Activated T-cell treated with anti-CD3 and anti-CD28 coated beads for 48 hours (primary cell): ENCODE measurements at regions not wholly inside any gene's neighbourhood (a gene's known extent, or its start where the extent isn't known, plus 50 kb on each side); places are given as distances from the start of the nearest gene placed in this dataset.
"Not testable (repeated sequence)": the region's sequence is repeated elsewhere in the genome, so short reads cannot be mapped to it uniquely, and the experiment has no call there.

Experiments used
- DNase-seq: peaks from one replicate; pipeline ENCODE4 v3.0.0-alpha.2; 2020; ENCODE audit warnings: low read depth

DNA sequence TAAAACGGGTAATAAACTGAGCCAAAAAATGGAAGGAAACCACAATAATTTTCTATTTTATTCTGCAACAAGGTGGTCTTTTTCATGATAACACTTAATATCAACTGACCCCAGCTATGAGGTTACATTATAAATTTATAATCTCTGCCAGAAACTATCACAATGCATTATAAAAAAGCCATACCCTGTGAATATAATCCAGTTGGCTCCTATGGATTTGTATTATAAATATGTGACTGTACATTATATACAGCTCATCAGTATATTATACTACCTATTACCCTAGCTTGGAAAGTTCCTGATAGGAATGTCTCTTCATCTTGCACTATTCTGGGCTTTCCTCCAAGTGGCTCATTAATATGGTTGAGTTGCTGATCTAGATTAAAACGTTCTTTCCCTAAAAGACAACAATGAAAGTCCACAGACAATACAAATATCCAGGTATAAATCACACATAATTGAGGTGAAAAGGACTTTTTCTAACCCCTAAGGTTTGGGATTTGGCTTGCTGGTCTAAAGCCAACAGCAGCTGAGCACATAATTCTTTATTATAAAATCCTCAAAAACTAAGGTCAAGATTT is 487.7 kb downstream of the TTLL7 start:
- no peak for DNase-seq

- DNase-seq: no peak
These were observed 489.6 kb downstream of the TTLL7 start for GRCh38 chr1:83509301-83509781.

DNA sequence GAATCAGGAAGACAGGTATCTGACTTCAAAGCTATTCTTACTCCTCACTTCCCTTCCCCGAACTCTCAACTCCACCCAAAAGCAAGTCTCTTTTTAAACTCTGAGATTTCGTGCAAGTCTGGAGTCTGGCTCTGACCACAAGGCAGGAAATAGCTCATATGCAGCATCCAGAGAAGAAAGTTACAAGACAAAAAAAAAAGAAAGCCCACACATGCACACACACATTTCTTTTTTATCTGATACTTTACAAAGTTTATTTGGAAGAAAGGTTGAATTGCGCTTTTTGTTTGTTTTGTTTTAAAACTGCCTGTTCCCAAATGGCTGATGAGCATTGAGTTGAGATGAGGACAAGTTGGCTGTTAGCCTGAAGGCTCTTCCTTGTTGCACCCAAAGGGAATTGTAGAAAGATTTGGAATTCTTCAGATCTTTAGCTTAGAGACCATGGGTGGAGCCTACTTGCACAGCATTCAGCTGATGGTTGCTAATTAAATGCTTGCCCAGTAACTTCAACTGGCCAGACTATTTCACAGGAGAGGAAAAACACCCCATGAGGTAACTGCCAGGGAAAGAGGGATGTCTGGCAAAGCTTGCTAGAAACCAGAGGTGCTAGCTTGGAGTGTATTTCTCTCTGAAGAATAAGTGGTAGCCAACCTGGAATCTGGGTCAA is 490.3 kb downstream of the TTLL7 start:
- peak; percentile 3 for DNase-seq

GRCh38 chr1:83505148-83505547 is 493.8 kb downstream of the TTLL7 start:
- no peak for DNase-seq

DNA sequence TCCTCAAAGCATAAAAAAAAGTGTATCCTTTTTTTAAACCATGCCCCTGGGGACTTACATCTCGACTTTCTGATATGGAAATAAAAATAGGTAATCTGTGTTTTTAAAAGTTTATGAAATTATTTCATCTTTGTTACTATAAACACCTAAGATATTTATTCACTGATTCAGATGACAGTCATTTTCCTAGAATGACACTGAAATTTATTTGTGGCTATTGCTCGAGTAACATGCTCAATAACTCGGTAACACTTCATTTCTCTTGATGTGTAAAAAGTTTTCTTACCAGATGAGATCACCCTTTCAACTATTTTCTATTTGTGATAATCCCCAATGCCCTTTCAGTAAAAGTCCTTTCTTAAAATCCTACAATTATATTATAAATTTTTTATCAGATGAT is 495.8 kb downstream of the TTLL7 start:
- DNase-seq: no peak

- DNase-seq: no peak
These were observed 497.8 kb downstream of the TTLL7 start for GRCh38 chr1:83500987-83501591.

- DNase-seq: no peak
These were observed 498.4 kb downstream of the TTLL7 start for GRCh38 chr1:83500531-83500930.

DNA sequence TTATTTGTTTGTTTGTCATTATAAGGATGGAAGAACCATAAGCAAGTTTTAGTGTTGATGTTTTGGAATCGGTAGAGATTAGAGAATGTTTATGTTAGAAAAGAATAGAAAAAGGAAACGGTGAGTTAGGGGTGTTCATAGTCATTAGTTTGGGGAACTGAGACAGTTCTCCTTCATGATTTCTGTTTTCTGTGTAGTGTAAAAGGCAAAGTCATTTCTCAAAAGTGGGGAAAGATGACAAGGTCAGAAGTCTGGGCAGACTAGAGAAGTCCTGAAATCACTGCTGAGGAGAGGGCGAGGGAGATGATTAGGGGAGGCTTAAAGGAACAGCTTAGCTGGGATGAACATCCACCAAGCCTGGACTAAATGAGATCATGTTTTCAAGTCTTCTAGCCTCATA is 498.9 kb downstream of the TTLL7 start:
- no peak for DNase-seq

DNA sequence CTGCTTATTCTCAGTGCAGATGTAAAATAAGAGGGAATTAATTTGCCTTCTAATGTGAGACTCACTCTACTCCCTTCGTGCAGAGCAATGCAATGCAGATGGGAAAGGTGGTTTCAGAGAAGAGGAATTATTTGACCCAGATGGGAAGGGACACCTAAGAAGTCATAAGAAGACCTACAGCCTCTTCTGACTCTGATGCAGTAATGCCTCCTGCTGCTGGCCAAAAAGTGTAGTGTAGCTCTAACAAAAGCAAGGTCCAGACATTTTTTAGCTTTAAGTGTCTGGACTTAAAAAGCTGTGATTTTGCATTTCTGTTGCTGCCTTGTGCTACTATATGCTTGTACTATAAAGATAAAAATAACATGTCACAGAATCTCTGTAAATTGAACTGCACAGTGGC is 501.4 kb downstream of the TTLL7 start:
- DNase-seq: no peak

DNA sequence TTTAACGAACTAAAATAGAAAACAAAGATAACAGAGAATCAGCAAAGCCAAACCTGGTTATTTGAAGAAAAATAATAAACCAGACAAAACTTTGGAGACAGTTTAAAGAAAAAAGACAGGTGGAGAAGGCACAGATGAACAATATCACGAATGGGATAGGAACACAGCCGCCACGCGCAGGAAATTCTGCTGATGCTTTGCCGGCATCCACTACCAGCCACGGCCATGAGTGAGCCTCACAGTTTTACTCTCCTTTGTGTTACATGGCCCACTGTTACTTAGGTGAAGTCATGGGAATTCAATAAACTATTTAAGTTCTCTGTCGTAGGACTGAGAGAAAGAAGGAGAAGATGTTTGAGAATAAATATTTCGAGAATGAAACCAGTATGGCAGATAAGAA is 503.4 kb downstream of the TTLL7 start:
- DNase-seq: no peak

GRCh38 chr1:83493633-83494032 is 505.3 kb downstream of the TTLL7 start:
- DNase-seq: no peak

GRCh38 chr1:83491930-83492329 is 507.0 kb downstream of the TTLL7 start:
- no peak for DNase-seq

- DNase-seq: no peak
These were observed 507.9 kb downstream of the TTLL7 start for GRCh38 chr1:83490988-83491387.

GRCh38 chr1:83488105-83488504 is 510.8 kb downstream of the TTLL7 start:
- DNase-seq: not testable (repeated sequence)

GRCh38 chr1:83487460-83487859 is 511.5 kb downstream of the TTLL7 start:
- DNase-seq: not testable (repeated sequence)

DNA sequence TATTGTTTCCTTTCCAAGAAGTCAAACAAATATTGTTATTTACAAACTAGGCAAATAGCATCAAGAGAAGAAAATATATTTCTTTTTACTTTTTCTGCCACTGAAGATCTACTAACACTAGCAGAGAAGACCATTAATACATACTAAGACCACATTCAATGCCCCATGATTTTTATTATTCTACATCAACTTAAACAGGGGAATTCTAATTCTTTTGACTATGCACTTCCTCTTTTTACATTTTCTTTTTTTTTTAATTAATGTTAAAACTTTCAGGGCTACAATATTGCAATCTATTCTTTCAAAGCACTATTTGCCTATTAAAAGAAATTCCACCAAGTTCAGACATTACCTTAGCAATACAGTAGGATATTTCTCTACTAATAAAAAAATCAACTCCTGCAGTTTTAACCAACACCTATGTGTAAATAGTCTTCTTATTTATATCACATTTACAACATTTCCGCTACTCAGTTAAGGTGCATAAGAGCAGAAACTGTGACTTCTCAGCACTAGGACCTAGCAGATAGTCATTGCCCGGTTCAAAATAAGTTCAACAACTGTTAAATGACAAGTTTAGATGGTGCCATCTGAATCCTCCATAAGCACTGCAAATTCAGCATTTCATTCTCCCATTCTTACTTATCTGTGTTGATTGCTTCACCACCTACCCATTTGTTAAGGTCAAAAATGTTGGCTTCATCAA is 513.5 kb downstream of the TTLL7 start:
- DNase-seq: not testable (repeated sequence)

GRCh38 chr1:83481284-83481683 is 517.6 kb downstream of the TTLL7 start:
- not testable (repeated sequence) for DNase-seq

DNA sequence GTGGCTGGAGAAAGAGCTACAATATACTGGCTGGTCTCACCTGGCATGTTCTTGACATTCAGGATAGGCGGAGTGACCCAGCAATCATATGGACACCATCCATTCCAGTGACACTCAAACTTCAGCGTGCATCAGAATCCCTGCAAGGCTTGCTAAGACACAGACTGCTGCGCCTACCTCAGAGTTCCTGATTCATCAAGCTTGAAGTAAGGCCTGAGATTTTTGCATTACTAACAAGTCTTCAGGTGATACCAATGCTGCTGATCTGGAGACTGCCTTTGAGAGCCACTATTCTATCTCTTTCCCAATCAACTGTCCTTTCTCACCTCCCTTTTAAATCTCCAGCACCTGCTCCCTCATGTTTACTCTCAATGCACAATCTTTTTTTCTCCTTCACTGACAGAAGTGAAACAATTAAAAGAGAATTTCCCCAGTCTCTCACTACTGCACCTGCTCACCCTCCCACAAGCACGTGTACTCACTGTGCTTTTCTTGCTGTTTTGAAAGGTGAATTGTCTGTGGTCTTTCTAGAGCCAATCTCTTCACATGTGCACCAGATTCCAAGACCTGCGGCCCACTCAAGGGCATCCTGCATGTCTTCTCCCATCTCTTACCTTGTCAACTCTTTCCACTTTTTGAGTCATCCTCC is 519.2 kb downstream of the TTLL7 start:
- not testable (repeated sequence) for DNase-seq

DNA sequence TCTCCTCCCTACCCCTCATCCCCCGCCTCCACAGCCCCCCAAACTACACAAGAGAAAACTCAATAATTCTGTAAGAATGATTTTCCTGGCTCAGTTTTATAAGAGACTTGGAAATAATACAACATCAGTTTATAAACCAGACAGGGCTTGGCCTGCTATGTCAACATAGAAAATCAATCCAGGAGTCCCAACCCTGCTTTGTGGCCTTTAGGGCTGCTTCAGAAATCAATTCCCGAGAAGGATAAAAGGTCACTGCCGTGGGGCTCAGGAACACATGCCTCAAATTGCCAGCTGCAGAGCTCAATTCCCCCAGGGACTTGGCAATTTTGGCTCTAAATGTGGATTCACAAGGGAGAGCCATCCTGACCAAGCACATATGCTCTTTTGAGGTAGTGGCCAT is 520.8 kb downstream of the TTLL7 start:
- DNase-seq: not testable (repeated sequence)

DNA sequence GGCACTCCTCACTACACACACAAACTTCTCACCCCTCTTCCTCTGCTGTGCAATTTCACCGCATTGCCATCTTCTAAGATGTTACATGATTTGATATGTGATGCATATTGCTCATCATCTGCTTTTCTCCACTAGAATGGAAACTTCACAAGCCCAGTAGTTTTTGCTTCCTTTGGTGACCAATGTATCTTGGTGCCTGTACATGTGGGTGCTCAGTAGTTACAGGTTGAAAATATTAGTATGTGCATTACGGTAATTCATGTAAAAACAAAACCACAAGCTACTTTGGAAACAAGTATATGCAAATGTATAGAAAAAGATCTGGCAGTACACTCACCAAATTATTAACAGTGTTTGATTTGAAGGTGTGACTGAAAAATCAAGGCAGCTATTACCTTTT is 522.4 kb downstream of the TTLL7 start:
- not testable (repeated sequence) for DNase-seq

DNA sequence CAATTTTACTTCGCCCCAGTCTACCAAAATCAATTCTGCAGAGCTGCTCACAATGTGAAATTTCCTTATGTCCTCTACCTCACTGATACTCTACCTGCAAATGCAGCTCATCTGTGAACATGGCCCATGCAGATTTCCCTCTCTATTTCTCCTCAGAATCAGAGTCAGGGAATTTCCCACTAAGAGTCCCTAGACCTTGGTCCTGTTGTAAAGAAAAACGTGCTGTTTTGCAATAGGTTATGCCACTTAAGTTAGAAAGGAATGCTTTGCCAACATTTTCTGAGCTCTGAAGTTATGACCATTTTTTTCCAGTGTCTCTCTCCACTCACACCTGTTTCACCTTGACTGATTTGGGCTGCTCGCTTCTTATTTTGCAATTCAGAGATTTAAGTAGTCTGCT is 524.0 kb downstream of the TTLL7 start:
- not testable (repeated sequence) for DNase-seq

- DNase-seq: not testable (repeated sequence)
These were observed 524.9 kb downstream of the TTLL7 start for GRCh38 chr1:83473986-83474385.
